Liver (tissue), 8 donors: ENCODE measurements at regions not wholly inside any gene's neighbourhood (a gene's known extent, or its start where the extent isn't known, plus 50 kb on each side); places are given as distances from the start of the nearest gene placed in this dataset.

Source experiments
- DNase-seq: peaks from one replicate; pipeline ENCODE4 v3.0.0-alpha.2; 2017; ENCODE audit warnings: low spot score
- H3K27ac ChIP-seq, 2 donors: one replicate each; pipeline ENCODE4 v1.7.0; 2013; ENCODE audit warnings: inconsistent platforms in 2 of 2, low read length in 2 of 2, control low read depth in 1 of 2, low read depth in 1 of 2, mild to moderate bottlenecking in 1 of 2
- H3K27me3 ChIP-seq, 4 donors: one replicate each; pipeline versions ENCODE4 v1.6.1 to v1.7.0; 2013; ENCODE audit warnings: low read length in 3 of 4, inconsistent platforms in 1 of 4, mild to moderate bottlenecking in 1 of 4, moderate library complexity in 1 of 4; ENCODE audit not compliant: control insufficient read depth in 4 of 4, insufficient read depth in 4 of 4
- H3K36me3 ChIP-seq, 4 donors: one replicate each; pipeline versions ENCODE4 v1.6.1 to v1.7.0; 2013; ENCODE audit warnings: low read length in 3 of 4, mild to moderate bottlenecking in 3 of 4, low read depth in 1 of 4, moderate library complexity in 1 of 4; ENCODE audit not compliant: control insufficient read depth in 4 of 4, insufficient read depth in 3 of 4
- H3K4me1 ChIP-seq, 4 donors: one replicate each; pipeline versions ENCODE4 v1.6.1 to v1.7.0; 2013; ENCODE audit warnings: low read length in 3 of 4, mild to moderate bottlenecking in 3 of 4, moderate library complexity in 1 of 4; ENCODE audit not compliant: control insufficient read depth in 4 of 4, insufficient read depth in 4 of 4
- H3K4me3 ChIP-seq, 3 donors: one replicate each; pipeline versions ENCODE4 v1.6.1 to v1.7.0; 2013; ENCODE audit warnings: low read length in 3 of 3, control low read depth in 1 of 3, low read depth in 1 of 3, mild to moderate bottlenecking in 1 of 3
- H3K9ac ChIP-seq, 2 donors: one replicate each; pipeline ENCODE4 v1.7.0; 2013; ENCODE audit warnings: low read length in 2 of 2, mild to moderate bottlenecking in 2 of 2, moderate library complexity in 2 of 2, control low read depth in 1 of 2, low read depth in 1 of 2
- H3K9me3 ChIP-seq, 4 donors: one replicate each; pipeline versions ENCODE4 v1.6.1 to v1.7.0; 2013; ENCODE audit warnings: low read length in 3 of 4; ENCODE audit not compliant: control insufficient read depth in 4 of 4
- ATF3 ChIP-seq: IDR thresholded peaks from 2 replicates; pipeline ENCODE4 v1.6.1; 2016; ENCODE audit warnings: antibody characterized with exemption
- CTCF ChIP-seq: fragments of 150-350 bp; IDR thresholded peaks from 2 replicates; pipeline ENCODE4 v1.5.1; 2017; ENCODE audit warnings: improper control_type of control experiment, low read depth, low read length; ENCODE audit not compliant: missing input control
- EGR1 ChIP-seq, 2 donors: IDR thresholded peaks; 2 replicates each; pipeline ENCODE4 v1.6.1; 2016 to 2018; ENCODE audit warnings: antibody characterized with exemption in 2 of 2, low read depth in 2 of 2
- FOXA1 ChIP-seq: IDR thresholded peaks from 2 replicates; pipeline ENCODE4 v1.6.1; 2016; ENCODE audit warnings: antibody characterized with exemption
- FOXA2 ChIP-seq: IDR thresholded peaks from 2 replicates; pipeline ENCODE4 v1.6.1; 2016; ENCODE audit warnings: antibody characterized with exemption
- HNF4A ChIP-seq, 2 donors: conservative IDR thresholded peaks; 2 replicates each; pipeline ENCODE4 v1.6.1; 2016; ENCODE audit warnings: antibody characterized with exemption in 2 of 2, mild to moderate bottlenecking in 2 of 2
- HNF4G ChIP-seq: IDR thresholded peaks from 2 replicates; pipeline ENCODE4 v1.6.1; 2016; ENCODE audit warnings: antibody characterized with exemption
- JUND ChIP-seq, 2 donors: IDR thresholded peaks; 2 replicates each; pipeline ENCODE4 v1.6.1; 2016; ENCODE audit warnings: antibody characterized with exemption in 2 of 2
- MAX ChIP-seq: IDR thresholded peaks from 2 replicates; pipeline ENCODE4 v1.6.1; 2016; ENCODE audit warnings: antibody characterized with exemption
- RAD21 ChIP-seq, 2 donors: IDR thresholded peaks; 2 replicates each; pipeline ENCODE4 v1.6.1; 2016; ENCODE audit warnings: antibody characterized with exemption in 2 of 2, mild to moderate bottlenecking in 2 of 2
- REST ChIP-seq: IDR thresholded peaks from 2 replicates; pipeline ENCODE4 v1.6.1; 2016; ENCODE audit warnings: antibody characterized with exemption, mild to moderate bottlenecking
- RXRA ChIP-seq, 2 donors: IDR thresholded peaks; 2 replicates each; pipeline ENCODE4 v1.6.1; 2017 to 2018; ENCODE audit warnings: antibody characterized with exemption in 2 of 2, mild to moderate bottlenecking in 1 of 2
- SP1 ChIP-seq: IDR thresholded peaks from 2 replicates; pipeline ENCODE4 v1.6.1; 2018; ENCODE audit warnings: antibody characterized with exemption, mild to moderate bottlenecking
- TAF1 ChIP-seq: conservative IDR thresholded peaks from 2 replicates; pipeline ENCODE4 v1.6.1; 2016; ENCODE audit warnings: antibody characterized with exemption, mild to moderate bottlenecking
- YY1 ChIP-seq: IDR thresholded peaks from 2 replicates; pipeline ENCODE4 v1.6.1; 2016; ENCODE audit warnings: antibody characterized with exemption, mild to moderate bottlenecking
- ZBTB33 ChIP-seq: IDR thresholded peaks from 2 replicates; pipeline ENCODE4 v1.6.1; 2016; ENCODE audit warnings: antibody characterized with exemption
- WGBS: extraction: QIAGEN DNeasy Blood & Tissue Kit; methylation state at CpG from one replicate; pipeline ENCODE4 v1.1.7; 2013; 5-methylcytosine and 5-hydroxymethylcytosine counted together
- donor health status: healthy.
- donor health status: healthy.
- donor health status: healthy.
- donor health status: healthy.
- donor health status: healthy.

GRCh38 chr18:30639361-30639760, 403.2 kb downstream of the DSC3 start:
- Histone ChIP-seq H3K9ac (no peak overlapping the region), H3K27ac (no peak overlapping the region), H3K4me3 (no peak overlapping the region), H3K9me3 (no peaks in the 10 kb centered on the region), H3K36me3 (no peaks in the 10 kb centered on the region), H3K4me1 (no peaks in the 10 kb centered on the region), H3K27me3 (no peaks in the 10 kb centered on the region)
- WGBS, result 76% methylated on average over 4 of the region's 4 CpGs
- TF ChIP-seq CTCF (no peak), EGR1 (IDR thresholded peaks at IDR 0.05; ENCODE audit: low read depth in 2 of 2) (no peak), REST (no peak), FOXA2 (no peak), RAD21 (IDR thresholded peaks at IDR 0.05) (no peak), JUND (IDR thresholded peaks at IDR 0.05) (no peak), ATF3 (no peak), YY1 (no peak), HNF4A (conservative IDR thresholded peaks at IDR 0.05) (no peak), ZBTB33 (no peak)
- DNase-seq, result no peak

GRCh38 chr18:30634249-30634648, 408.3 kb downstream of the DSC3 start:
- H3K9ac ChIP-seq, result no peak overlapping the region
- H3K27ac ChIP-seq, result no peak overlapping the region
- H3K27me3 ChIP-seq, result no peaks in the 10 kb centered on the region
- H3K36me3 ChIP-seq, result no peaks in the 10 kb centered on the region
- H3K4me1 ChIP-seq, result no peaks in the 10 kb centered on the region
- no peaks in the 10 kb centered on the region for H3K9me3 ChIP-seq
- DNase-seq, result no peak
- no peak overlapping the region for H3K4me3 ChIP-seq
- no peak for TF ChIP-seq ATF3
- no peak for TF ChIP-seq REST
- no peak for TF ChIP-seq MAX
- no peak for TF ChIP-seq RXRA (IDR thresholded peaks at IDR 0.05)
- no peak for TF ChIP-seq SP1
- TF ChIP-seq TAF1, result no peak
- TF ChIP-seq HNF4A (conservative IDR thresholded peaks at IDR 0.05), result no peak
- no peak for TF ChIP-seq FOXA2
- no peak for TF ChIP-seq HNF4G
- TF ChIP-seq ZBTB33, result no peak
- TF ChIP-seq FOXA1, result no peak
- TF ChIP-seq JUND (IDR thresholded peaks at IDR 0.05), result no peak
- no peak for TF ChIP-seq EGR1 (IDR thresholded peaks at IDR 0.05; ENCODE audit: low read depth in 2 of 2)
- TF ChIP-seq YY1, result no peak
- TF ChIP-seq RAD21 (IDR thresholded peaks at IDR 0.05), result no peak
